Adrenal gland (tissue), 9 donors: ENCODE measurements at regions not wholly inside any gene's neighbourhood (a gene's known extent, or its start where the extent isn't known, plus 50 kb on each side); places are given as distances from the start of the nearest gene placed in this dataset.

Experiments used
- DNase-seq, 7 donors: peaks; one replicate each; pipeline ENCODE4 v3.0.0-alpha.2; 2019 to 2020
- H3K27ac ChIP-seq, 5 donors: fragments of 200-600 bp; sonication (generic) in 4 of 5; 1 replicate in 3 of 5; 2 replicates in 2 of 5; pipeline versions ENCODE4 v1.5.1 to v1.8.0; 2016 to 2020; ENCODE audit warnings: mild to moderate bottlenecking in 1 of 5
- H3K27me3 ChIP-seq: fragments of 200-600 bp; 2 replicates; pipeline ENCODE4 v1.8.0; 2021
- H3K36me3 ChIP-seq, 2 donors: fragments of 200-600 bp; replicated peaks in 1 of 2; 1 replicate in 1 of 2; 2 replicates in 1 of 2; pipeline versions ENCODE4 v1.5.1 to v1.8.0; 2018 to 2022
- H3K4me1 ChIP-seq, 2 donors: fragments of 200-600 bp; replicated peaks in 1 of 2; 1 replicate in 1 of 2; 2 replicates in 1 of 2; pipeline versions ENCODE4 v1.5.1 to v1.8.0; 2018 to 2021
- H3K4me3 ChIP-seq, 4 donors: fragments of 200-600 bp; sonication (generic) in 3 of 4; one replicate each; pipeline ENCODE4 v1.5.1; 2016 to 2018
- H3K9me3 ChIP-seq, 3 donors: fragments of 200-600 bp; sonication (generic) in 1 of 3; replicated peaks in 1 of 3; 1 replicate in 2 of 3; 2 replicates in 1 of 3; pipeline versions ENCODE4 v1.5.1 to v1.8.0; 2016 to 2021
- POLR2A ChIP-seq, 2 donors: fragments of 450-650 bp; IDR thresholded peaks; one replicate each; pipeline ENCODE4 v1.6.1; 2017; ENCODE audit warnings: antibody characterized with exemption in 2 of 2, mild to moderate bottlenecking in 2 of 2, moderate library complexity in 1 of 2
- WGBS, 4 donors: extraction: QIAGEN DNeasy Blood & Tissue Kit in 2 of 4; methylation state at CpG; one replicate each; pipeline versions ENCODE4 v1.1.5 to v1.1.7; 2013 to 2017; 5-methylcytosine and 5-hydroxymethylcytosine counted together
- intact Hi-C, 2 donors: fragments of 100-400 bp; cut with DNase I; formaldehyde crosslinking; loops; one replicate each; pipeline versions ENCODE4 v1.14.1 to v1.15.0; 2022 to 2023
- TF ChIP-seq, protein P1 (sequence below), 6 experiments: fragments of 450-650 bp in 4 of 6; fragments of 200-600 bp in 2 of 6; sonication (generic) in 1 of 6; IDR thresholded peaks; 1 replicate in 5 of 6; 2 replicates in 1 of 6; pipeline versions ENCODE4 v1.5.1 to v1.8.0; 2016 to 2021; ENCODE audit warnings: antibody characterized with exemption in 6 of 6, mild to moderate bottlenecking in 2 of 6, moderate library complexity in 1 of 6
- donor health status: healthy with polysubstance abuse.
- donor health status: Bipolar disorder and iron deficiency.
- donor health status: DM: yes; HTN: yes; CAD: no.
- donor health status: DM: no; HTN: no; CAD: no.
- donor health status: DM: no; HTN: no; CAD: no.

DNA sequence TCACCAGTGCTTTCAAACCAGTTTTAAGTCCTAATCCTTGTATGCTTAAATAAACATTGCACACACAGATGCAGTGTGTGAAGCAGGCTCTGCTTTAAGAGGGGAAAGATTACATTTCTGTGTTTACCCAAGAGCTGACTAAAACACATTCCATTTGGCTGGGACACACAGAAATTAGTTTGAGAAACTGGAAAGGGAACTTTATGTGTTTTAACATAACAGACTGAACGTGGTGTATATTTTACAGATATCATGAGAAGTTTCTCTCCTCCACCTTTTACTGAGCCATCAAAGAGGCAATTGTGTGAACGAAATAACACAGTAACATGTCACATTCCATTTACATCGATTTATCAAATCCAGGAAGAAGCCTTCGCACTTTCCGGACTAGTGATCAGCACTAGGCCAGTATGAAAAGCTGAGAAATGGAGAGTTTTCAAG is 121.8 kb downstream of the MAIP1 start:
- Histone ChIP-seq H3K4me1 (peaks cover 0 to 6% of the 10 kb centered on the region in 2 donors), H3K36me3 (no peaks in the 10 kb centered on the region), H3K4me3 (no peak overlapping the region), H3K27ac (no peak overlapping the region), H3K27me3 (no peaks in the 10 kb centered on the region), H3K9me3 (no peaks in the 10 kb centered on the region)
- intact Hi-C loops: no loop called here
- TF ChIP-seq, protein P1, sequence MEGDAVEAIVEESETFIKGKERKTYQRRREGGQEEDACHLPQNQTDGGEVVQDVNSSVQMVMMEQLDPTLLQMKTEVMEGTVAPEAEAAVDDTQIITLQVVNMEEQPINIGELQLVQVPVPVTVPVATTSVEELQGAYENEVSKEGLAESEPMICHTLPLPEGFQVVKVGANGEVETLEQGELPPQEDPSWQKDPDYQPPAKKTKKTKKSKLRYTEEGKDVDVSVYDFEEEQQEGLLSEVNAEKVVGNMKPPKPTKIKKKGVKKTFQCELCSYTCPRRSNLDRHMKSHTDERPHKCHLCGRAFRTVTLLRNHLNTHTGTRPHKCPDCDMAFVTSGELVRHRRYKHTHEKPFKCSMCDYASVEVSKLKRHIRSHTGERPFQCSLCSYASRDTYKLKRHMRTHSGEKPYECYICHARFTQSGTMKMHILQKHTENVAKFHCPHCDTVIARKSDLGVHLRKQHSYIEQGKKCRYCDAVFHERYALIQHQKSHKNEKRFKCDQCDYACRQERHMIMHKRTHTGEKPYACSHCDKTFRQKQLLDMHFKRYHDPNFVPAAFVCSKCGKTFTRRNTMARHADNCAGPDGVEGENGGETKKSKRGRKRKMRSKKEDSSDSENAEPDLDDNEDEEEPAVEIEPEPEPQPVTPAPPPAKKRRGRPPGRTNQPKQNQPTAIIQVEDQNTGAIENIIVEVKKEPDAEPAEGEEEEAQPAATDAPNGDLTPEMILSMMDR (IDR thresholded peaks at IDR 0.05): no peak
- TF ChIP-seq POLR2A (IDR thresholded peaks at IDR 0.05): no peak
- no peak for DNase-seq
- 55 to 72% (median 62%) methylated on average over 5 of the region's 5 CpGs for WGBS, 4 donors

DNA sequence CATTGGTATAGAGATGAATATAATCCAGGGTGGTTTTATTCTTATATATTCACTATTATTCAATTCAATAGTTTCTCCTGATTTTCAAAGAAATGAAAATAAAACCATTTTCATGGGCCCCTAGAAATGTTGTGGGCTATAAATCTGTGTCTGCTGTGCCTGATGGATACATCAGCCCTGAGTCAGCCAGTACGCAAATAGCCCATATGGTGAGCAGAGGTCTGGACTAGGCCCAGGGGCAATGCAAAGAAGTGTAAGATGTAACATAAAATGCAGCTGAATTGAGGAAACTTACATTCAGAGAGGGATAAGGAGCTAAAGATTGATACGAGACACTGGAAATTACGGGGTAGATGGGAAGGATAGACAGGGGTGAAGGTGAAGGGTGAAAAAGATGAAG is 122.5 kb downstream of the MAIP1 start:
- H3K27ac ChIP-seq: no peak overlapping the region
- no peaks in the 10 kb centered on the region for H3K36me3 ChIP-seq
- H3K9me3 ChIP-seq: no peaks in the 10 kb centered on the region
- TF ChIP-seq POLR2A (IDR thresholded peaks at IDR 0.05): no peak
- TF ChIP-seq, protein P1 (IDR thresholded peaks at IDR 0.05): no peak
- intact Hi-C loops: no loop called here
- no peaks in the 10 kb centered on the region for H3K27me3 ChIP-seq
- H3K4me3 ChIP-seq: no peak overlapping the region
- H3K4me1 ChIP-seq: peaks cover 0 to 6% of the 10 kb centered on the region in 2 donors
- WGBS, 4 donors: 91 to 96% (median 94%) methylated on average over 3 of the region's 3 CpGs
- no peak for DNase-seq

DNA sequence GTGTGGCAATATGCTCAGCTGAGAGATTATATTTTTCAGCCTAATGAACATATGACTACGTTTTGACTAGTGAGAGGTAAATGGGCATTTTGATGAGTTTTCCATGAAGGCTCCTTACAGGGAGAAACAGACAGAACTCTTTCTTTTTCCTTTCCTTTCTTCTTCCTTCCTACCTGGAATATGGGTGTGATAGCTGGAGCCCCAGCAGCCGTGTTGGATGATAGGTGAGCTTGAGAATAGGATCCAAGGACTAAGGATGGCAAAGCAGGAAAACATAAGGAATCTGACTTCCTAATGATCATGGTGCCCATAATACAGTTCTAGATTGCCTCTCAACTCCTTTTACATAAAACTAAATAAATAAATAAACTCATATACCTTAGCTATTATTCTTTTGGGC is 124.0 kb downstream of the MAIP1 start:
- no peaks in the 10 kb centered on the region for H3K9me3 ChIP-seq
- no peaks in the 10 kb centered on the region for H3K36me3 ChIP-seq
- H3K27me3 ChIP-seq: no peaks in the 10 kb centered on the region
- H3K27ac ChIP-seq: no peak overlapping the region
- H3K4me3 ChIP-seq: no peak overlapping the region
- TF ChIP-seq POLR2A (IDR thresholded peaks at IDR 0.05): no peak
- intact Hi-C loops: no loop called here
- 82 to 91% (median 87%) methylated on average over 2 of the region's 2 CpGs for WGBS, 4 donors
- no peak for DNase-seq
- H3K4me1 ChIP-seq: peaks cover 0 to 6% of the 10 kb centered on the region in 2 donors

- Histone ChIP-seq H3K9me3 (no peaks in the 10 kb centered on the region), H3K27me3 (no peaks in the 10 kb centered on the region), H3K36me3 (no peaks in the 10 kb centered on the region), H3K4me3 (no peak overlapping the region), H3K27ac (no peak overlapping the region), H3K4me1 (peaks cover 0 to 6% of the 10 kb centered on the region in 2 donors)
- WGBS, 4 donors: 70 to 78% (median 77%) methylated on average over 8 of the region's 8 CpGs
- DNase-seq: no peak
- TF ChIP-seq, protein P1 (IDR thresholded peaks at IDR 0.05): no peak
- TF ChIP-seq POLR2A (IDR thresholded peaks at IDR 0.05): no peak
- intact Hi-C loops: no loop called here
These were observed 125.9 kb downstream of the MAIP1 start for GRCh38 chr2:200081236-200081635.

DNA sequence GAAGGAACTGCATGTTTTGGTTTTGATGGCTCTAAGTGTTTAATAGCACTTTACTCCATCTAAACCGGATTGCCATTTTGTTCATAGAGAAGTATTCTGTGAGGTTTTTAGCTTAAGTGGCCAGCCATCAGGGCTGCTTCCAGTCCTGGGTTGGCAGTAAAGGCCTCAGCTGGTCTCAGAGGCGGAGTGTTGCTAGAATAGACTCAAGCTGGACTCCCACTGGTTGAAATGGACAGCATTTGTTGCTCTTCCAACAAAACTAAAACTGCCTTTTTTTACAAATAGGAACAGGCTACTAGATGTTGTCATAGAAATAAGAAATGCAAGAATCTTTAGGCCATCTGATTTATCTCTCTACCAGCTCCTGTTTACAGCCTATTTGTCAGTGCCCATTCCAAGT is 126.4 kb downstream of the MAIP1 start:
- Histone ChIP-seq H3K4me1 (peaks cover 0 to 6% of the 10 kb centered on the region in 2 donors), H3K27ac (no peak overlapping the region), H3K27me3 (no peaks in the 10 kb centered on the region), H3K9me3 (no peaks in the 10 kb centered on the region), H3K36me3 (no peaks in the 10 kb centered on the region), H3K4me3 (no peak overlapping the region)
- WGBS, 4 donors: 84 to 93% (median 91%) methylated on average over 2 of the region's 2 CpGs
- no peak for DNase-seq
- TF ChIP-seq POLR2A (IDR thresholded peaks at IDR 0.05): no peak
- TF ChIP-seq, protein P1 (IDR thresholded peaks at IDR 0.05): no peak
- intact Hi-C loops: no loop called here
